NCI-H2107 treated with DMSO at 0.1 percent for 48 hours (cell line): ENCODE measurements at regions not wholly inside any gene's neighbourhood (a gene's known extent, or its start where the extent isn't known, plus 50 kb on each side); places are given as distances from the start of the nearest gene placed in this dataset.

Source experiments
- DNase-seq: peaks from one replicate; lab custom pipeline; 2025; ENCODE audit not compliant: unreplicated experiment; lab: John Stamatoyannopoulos, UW

DNA sequence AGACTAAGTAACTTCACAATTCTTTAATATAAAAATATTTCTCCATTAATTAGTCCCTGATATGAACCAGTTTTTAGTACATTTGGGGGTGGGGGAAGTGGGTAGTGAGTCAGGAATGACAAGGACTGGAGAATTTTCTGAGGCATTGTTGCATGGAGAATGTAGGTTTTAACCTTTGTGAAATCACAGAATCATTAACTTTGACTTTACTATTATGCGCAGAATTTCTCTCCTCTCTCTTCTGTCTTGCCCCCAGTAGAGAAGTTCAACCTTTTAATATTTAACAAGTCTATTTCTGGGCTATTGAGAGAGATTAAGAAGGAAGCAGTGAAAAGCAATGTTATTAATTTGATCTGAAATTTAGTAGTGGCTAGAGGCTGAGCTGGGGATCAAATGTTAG is 597.0 kb downstream of the PCDH18 start:
- DNase-seq, result no peak

DNA sequence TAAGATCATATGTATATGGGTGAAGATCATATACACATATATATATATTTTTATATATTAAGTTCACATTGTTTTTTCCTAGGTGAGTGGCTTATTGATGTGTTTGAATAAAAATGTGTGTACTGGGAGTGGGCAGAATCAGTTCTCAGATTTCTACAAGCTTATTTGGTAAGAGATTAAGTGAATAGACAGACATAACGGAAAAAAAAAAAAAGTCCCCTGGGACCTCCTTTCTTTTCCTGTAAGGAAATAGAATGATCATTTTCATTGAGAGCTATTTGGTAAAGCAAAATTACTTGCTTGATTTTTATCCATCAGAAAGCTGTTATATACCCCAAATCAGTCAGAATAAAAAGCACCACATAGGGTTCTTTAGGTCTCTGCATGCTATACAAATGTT is 597.7 kb downstream of the PCDH18 start:
- DNase-seq, result no peak

GRCh38 chr4:136931781-136932180 is 600.5 kb downstream of the PCDH18 start:
- no peak for DNase-seq

DNA sequence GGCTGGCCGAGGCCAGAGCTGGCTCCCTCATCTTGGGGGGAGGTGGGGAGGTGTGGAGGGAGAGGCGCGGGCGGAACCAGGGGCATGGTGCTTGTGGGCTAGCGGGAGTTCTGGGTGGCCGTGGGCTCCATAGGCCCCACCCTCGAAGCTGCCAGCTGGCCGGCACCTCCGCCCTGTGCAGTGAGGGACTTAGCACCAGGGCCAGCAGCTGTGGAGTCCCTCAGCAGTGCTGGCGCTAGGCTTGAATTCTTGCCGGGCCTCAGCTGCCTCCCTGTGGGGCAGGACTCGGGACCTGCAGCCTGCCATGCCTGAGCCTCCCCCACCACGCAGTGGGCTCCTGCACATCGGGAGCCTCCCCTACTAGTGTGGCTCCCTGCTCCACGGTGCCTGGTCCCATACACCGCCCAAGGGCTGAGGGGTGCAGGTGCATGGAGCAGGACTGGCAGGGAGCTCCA is 603.3 kb downstream of the PCDH18 start:
- no peak for DNase-seq

DNA sequence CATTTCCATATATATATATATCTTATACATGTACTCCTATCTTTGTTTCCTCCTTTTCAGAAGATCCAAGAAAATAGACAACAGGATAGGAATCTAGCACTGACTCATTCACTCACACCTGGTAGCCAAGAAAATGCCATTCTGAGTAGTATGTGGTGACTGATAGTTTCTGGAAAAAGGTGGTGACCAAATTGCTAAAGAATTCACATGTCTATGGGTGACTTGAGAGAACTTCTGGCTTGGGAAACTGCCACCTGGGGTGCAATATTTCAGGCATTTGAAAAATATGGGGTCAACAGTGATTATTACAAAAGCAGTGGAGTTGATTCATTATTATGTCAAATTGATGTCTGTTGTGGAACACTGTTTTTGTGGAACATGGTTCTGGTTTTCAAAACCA is 605.1 kb downstream of the PCDH18 start:
- no peak for DNase-seq

DNA sequence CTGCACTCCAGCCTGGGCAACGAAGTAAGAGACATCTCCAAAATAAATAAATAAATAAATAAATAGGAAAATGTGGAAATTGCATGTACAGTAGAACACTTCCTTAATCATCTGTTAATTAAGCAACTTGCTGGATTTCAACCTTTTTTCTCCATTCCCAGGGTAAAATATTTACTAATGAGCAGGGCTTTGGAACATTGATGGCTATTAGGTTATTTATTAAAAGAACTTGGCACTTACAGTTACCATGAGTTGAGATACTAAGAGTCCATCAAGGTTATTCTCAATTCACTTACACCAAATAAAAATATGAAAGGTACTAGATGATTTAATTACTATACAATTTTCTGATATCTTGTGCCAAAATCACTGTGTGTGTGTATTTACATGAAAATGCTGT is 607.1 kb downstream of the PCDH18 start:
- DNase-seq, result no peak

- peak; percentile 35 for DNase-seq
Observed at GRCh38 chr4:136922066-136922465, 610.2 kb downstream of the PCDH18 start.

DNA sequence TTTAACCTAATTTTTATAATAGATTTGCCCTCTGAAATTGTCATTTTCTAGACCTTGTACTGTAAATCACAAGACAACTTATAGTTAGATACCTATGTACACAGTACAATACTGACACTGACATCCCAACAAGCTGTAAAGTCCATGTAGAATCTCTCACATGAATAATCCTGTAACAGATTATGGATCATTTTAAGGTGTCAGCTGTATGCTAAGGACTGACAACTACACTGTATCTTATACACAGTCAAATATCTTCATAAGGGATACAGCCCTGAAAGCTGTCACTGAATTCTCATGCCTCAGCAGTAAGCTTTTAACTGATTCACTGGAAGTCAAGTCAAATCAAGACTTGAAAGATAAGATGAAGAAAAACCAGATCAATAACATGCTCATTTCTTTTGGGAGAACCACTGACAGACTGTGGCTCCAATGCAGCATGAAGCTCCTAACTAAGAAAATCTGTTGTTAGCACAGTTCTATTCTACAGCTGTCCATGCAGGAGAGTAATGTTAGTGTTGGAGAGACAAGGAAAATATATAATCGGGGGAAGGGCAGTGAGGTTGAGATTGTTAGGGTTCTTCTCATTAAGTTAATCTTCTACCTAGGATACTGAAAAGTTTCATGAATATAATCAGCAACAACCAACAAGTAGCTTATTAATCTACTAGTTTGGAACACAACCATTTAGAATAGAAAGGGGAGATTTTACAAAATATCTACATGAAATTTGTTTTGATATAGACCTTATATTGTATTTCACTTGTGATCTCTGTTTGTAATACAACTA is 612.0 kb downstream of the PCDH18 start:
- no peak for DNase-seq

DNA sequence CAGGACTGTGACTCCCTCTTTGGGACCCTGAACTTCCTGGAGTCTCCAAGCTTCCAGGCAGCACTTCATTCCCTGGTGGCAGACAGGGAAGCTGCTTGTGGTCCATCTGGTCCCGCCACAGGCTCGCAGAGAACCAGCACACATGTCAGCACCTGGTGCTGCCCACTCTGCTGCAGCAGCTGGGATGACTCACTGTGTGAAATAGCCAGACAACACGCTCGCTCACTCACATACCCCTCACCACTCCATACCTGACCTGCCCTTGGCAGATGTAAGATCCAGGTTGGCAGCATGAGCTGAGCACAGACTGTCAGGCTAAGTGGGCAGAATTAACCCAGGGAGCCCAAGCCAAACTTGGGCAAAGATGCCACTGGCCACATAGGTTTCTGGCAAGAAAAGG is 613.5 kb downstream of the PCDH18 start:
- DNase-seq, result no peak

- no peak for DNase-seq
Observed at GRCh38 chr4:136917312-136918110, 614.8 kb downstream of the PCDH18 start.

DNA sequence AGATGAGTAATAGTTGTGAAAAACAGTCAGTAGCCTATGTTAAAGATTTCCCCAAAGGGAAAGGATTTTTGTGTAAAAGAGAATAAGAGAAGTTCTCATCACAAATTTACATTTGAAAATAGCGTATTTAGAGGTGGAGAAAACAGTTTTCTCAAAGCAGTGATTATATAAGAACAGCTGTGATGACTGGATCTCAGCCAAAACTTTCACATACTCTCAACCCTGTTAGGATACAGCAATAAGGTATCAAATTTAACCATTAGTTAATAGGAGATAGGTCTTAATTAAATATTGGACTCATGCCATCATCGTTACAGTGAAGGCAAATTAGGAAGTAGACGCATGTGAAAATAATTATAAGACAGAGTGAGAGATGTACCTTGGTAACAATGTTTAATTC is 622.7 kb downstream of the PCDH18 start:
- peak; percentile 25 for DNase-seq

DNA sequence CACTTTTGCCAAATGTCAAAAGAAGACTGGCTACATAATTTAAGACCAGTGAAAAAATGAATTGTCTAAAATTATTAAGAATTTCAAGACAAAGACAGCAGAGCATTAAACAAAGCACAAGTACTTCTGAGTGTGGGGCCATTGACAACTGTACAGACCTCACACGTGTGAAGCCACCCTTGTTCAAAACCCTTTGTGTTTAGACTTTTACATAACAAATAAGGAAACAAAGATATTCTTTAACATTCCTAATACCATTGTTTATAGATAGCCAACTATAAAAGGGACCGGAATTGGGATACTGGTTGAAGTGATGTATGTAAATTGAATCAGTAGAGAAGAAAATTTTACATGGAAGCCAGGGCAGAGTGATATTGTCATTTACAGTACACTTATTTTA is 624.2 kb downstream of the PCDH18 start:
- no peak for DNase-seq

GRCh38 chr4:136900696-136901095 is 631.6 kb downstream of the PCDH18 start:
- no peak for DNase-seq

- no peak for DNase-seq
Observed at GRCh38 chr4:136898590-136899248, 633.6 kb downstream of the PCDH18 start.

GRCh38 chr4:136893573-136893972 is 638.7 kb downstream of the PCDH18 start:
- DNase-seq, result no peak

DNA sequence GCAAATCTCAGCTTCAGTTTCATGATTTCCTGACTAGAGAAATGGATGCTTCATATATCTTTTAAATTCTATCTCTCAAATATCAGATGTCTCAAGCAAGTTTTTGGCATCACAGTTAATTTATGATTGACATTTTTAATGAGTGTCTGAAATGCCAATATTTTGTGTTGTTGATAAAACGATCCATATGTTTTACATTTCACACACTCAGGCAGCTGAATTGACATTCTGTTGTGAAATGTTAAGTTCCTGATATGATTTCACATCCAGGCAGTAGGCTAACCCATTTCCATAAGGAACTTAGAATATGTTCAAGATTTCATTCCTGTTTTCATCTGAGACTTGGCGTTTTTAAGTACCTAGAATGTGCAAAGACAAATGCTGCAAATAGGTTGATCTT is 650.6 kb downstream of the PCDH18 start:
- no peak for DNase-seq

- DNase-seq, result no peak
Observed at GRCh38 chr4:136873555-136873954, 658.7 kb downstream of the PCDH18 start.

DNA sequence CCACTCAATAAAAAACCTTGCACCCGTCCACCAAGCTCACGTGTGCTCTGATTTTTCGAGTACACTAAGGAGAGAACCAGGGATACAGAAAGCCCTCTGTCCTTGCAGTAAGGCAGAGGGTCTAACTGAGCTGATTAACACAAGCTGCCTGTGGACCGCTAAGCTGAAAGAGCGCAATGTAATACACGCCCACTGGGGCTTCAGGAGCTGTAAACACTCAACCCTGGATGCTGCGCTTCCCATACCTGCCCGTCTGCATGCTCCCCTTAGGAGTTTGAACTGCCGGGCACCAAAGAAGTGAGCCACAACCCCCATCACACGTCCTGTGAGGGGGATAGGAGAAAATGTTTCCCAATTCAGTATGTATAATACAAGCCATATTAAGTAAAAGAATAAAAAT is 664.8 kb downstream of the PCDH18 start:
- DNase-seq, result no peak

DNA sequence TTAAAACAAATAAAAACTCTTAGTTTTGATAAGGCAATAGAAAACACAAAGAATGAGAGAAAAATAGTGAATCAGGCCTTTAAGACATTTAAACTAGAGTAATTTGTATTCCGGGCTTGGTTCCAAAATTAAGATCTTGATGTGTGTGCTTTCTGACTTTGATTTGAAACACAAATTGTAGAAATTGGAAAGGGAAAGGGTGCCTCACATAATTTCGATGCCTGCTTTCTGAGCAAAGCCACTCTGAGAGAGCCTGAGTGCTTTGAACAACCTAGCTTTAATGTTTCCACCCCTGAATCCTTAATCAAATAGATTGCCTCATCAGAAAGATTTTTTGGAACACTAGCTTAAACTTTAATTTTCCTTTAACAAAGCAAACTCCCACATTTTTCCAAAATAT is 666.8 kb downstream of the PCDH18 start:
- no peak for DNase-seq

- peak; percentile 40 for DNase-seq
Observed at GRCh38 chr4:136864604-136865185, 667.6 kb downstream of the PCDH18 start.

- DNase-seq, result no peak
Observed at GRCh38 chr4:136863756-136864155, 668.5 kb downstream of the PCDH18 start.
